IMR-90 (cell line): ENCODE measurements at regions not wholly inside any gene's neighbourhood (a gene's known extent, or its start where the extent isn't known, plus 50 kb on each side); places are given as distances from the start of the nearest gene placed in this dataset.

Source experiments
- BHLHE40 ChIP-seq: fragments of 150-350 bp; IDR thresholded peaks from 2 replicates; pipeline ENCODE4 v1.6.1; 2016; ENCODE audit warnings: mild to moderate bottlenecking, low read depth, low read length
- CEBPB ChIP-seq: IDR thresholded peaks from 2 replicates; pipeline ENCODE4 v1.6.1; 2012; ENCODE audit warnings: low read depth, low read length, improper control_type of control experiment
- FOS ChIP-seq: fragments of 150-350 bp; IDR thresholded peaks from 2 replicates; pipeline ENCODE4 v1.6.1; 2016; ENCODE audit warnings: low read depth, low read length
- MXI1 ChIP-seq: IDR thresholded peaks from 2 replicates; pipeline ENCODE4 v1.6.1; 2012; ENCODE audit warnings: low read depth, mild to moderate bottlenecking, low read length, moderate library complexity, borderline replicate concordance
- NFE2L2 ChIP-seq: fragments of 150-350 bp; IDR thresholded peaks from 2 replicates; pipeline ENCODE4 v1.6.1; 2016; ENCODE audit warnings: low read depth, mild to moderate bottlenecking, low read length
- POLR2A ChIP-seq: IDR thresholded peaks from 2 replicates; pipeline ENCODE4 v1.6.1; 2012; ENCODE audit warnings: mild to moderate bottlenecking, low read depth, low read length
- RAD21 ChIP-seq: IDR thresholded peaks from 2 replicates; pipeline ENCODE4 v1.6.1; 2012; ENCODE audit warnings: low read length, improper control_type of control experiment
- SMC3 ChIP-seq: fragments of 150-350 bp; IDR thresholded peaks from 2 replicates; pipeline ENCODE4 v1.6.1; 2016; ENCODE audit warnings: low read depth, mild to moderate bottlenecking, antibody characterized with exemption, low read length, moderate library complexity
- TF ChIP-seq, protein P1 (sequence below): conservative IDR thresholded peaks from 2 replicates; pipeline ENCODE4 v1.5.1; 2012; ENCODE audit warnings: mild to moderate bottlenecking, low read depth, low read length, improper control_type of control experiment

DNA sequence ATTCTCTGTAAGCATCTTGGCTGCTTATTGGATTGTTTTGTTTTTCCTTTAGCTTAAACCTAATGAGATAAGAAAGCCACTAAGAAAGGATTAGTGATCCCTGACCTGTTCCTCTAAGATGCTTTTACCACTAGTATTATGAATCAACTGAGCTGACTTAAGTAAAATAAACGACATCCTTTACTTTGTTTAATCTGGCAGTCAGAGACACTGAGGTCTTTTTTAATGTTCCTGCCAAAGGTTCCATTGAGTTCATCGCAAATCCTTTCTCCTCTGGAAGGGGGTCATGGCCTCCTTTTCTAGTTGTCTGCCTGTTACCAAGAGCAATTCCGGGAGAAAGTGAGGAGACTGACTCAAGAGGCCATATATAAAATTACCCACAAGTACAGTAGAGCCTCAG, 1038.3 kb upstream of the SLIT2 start:
- TF ChIP-seq RAD21: no peak
- TF ChIP-seq, protein P1, sequence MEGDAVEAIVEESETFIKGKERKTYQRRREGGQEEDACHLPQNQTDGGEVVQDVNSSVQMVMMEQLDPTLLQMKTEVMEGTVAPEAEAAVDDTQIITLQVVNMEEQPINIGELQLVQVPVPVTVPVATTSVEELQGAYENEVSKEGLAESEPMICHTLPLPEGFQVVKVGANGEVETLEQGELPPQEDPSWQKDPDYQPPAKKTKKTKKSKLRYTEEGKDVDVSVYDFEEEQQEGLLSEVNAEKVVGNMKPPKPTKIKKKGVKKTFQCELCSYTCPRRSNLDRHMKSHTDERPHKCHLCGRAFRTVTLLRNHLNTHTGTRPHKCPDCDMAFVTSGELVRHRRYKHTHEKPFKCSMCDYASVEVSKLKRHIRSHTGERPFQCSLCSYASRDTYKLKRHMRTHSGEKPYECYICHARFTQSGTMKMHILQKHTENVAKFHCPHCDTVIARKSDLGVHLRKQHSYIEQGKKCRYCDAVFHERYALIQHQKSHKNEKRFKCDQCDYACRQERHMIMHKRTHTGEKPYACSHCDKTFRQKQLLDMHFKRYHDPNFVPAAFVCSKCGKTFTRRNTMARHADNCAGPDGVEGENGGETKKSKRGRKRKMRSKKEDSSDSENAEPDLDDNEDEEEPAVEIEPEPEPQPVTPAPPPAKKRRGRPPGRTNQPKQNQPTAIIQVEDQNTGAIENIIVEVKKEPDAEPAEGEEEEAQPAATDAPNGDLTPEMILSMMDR: no peak
- no peak for TF ChIP-seq MXI1
- TF ChIP-seq CEBPB: no peak
- no peak for TF ChIP-seq FOS
- TF ChIP-seq POLR2A: no peak
- no peak for TF ChIP-seq NFE2L2
- TF ChIP-seq BHLHE40: no peak
- no peak for TF ChIP-seq SMC3
